Iris pigment epithelial cell (primary cell): ENCODE measurements at regions not wholly inside any gene's neighbourhood (a gene's known extent, or its start where the extent isn't known, plus 50 kb on each side); places are given as distances from the start of the nearest gene placed in this dataset.
"Not testable (repeated sequence)": the region's sequence is repeated elsewhere in the genome, so short reads cannot be mapped to it uniquely, and the experiment has no call there.

Experiments used
- DNase-seq: peaks from one replicate; pipeline ENCODE4 v3.0.0-alpha.2; 2011; ENCODE audit warnings: low read depth

- DNase-seq, result no peak
Observed at GRCh38 chr22:48757985-48758561, 1069.6 kb downstream of the BRD1 start.

GRCh38 chr22:48757581-48757980 is 1070.1 kb downstream of the BRD1 start:
- DNase-seq, result no peak

GRCh38 chr22:48757135-48757534 is 1070.5 kb downstream of the BRD1 start:
- not testable (repeated sequence) for DNase-seq

GRCh38 chr22:48756146-48757111 is 1071.2 kb downstream of the BRD1 start:
- DNase-seq, result no peak

GRCh38 chr22:48755059-48755949 is 1072.4 kb downstream of the BRD1 start:
- no peak for DNase-seq

- no peak for DNase-seq
Observed at GRCh38 chr22:48754611-48755058, 1073.0 kb downstream of the BRD1 start.

GRCh38 chr22:48753752-48754517 is 1073.7 kb downstream of the BRD1 start:
- no peak for DNase-seq

GRCh38 chr22:48753381-48753730 is 1074.3 kb downstream of the BRD1 start:
- DNase-seq, result no peak

- no peak for DNase-seq
Observed at GRCh38 chr22:48752451-48753380, 1075.0 kb downstream of the BRD1 start.

GRCh38 chr22:48751539-48752437 is 1075.9 kb downstream of the BRD1 start:
- no peak for DNase-seq

GRCh38 chr22:48750826-48751440 is 1076.7 kb downstream of the BRD1 start:
- DNase-seq, result no peak

GRCh38 chr22:48750282-48750681 is 1077.4 kb downstream of the BRD1 start:
- no peak for DNase-seq

GRCh38 chr22:48749555-48750227 is 1078.0 kb downstream of the BRD1 start:
- no peak for DNase-seq

- no peak for DNase-seq
Observed at GRCh38 chr22:48748860-48749554, 1078.7 kb downstream of the BRD1 start.

- DNase-seq, result no peak
Observed at GRCh38 chr22:48748113-48748859, 1079.4 kb downstream of the BRD1 start.

- DNase-seq, result no peak
Observed at GRCh38 chr22:48746789-48747425, 1080.8 kb downstream of the BRD1 start.
